Natural killer cell (primary cell): ENCODE measurements at regions not wholly inside any gene's neighbourhood (a gene's known extent, or its start where the extent isn't known, plus 50 kb on each side); places are given as distances from the start of the nearest gene placed in this dataset.

Source experiments
- ATAC-seq, 3 donors: fragments of 150-1000 bp in 2 of 3; fragments of 200-7000 bp in 1 of 3; cut with Tn5 transposase; 1 replicate in 1 of 3; 2 replicates in 2 of 3; pipeline ENCODE4 v1.10.0; 2021; ENCODE audit warnings: mild to moderate bottlenecking in 2 of 3, moderate library complexity in 2 of 3
- DNase-seq, 2 donors: peaks; one replicate each; pipeline versions ENCODE4 v3.0.0 to v3.0.0-alpha.2; 2013 to 2021; ENCODE audit warnings: mixed read lengths in 1 of 2
- H3K27ac ChIP-seq: one replicate; pipeline ENCODE4 v1.5.1; 2013; ENCODE audit warnings: mild to moderate bottlenecking, low read length
- H3K27me3 ChIP-seq: one replicate; pipeline ENCODE4 v1.6.1; 2013; ENCODE audit warnings: low read length; ENCODE audit not compliant: control insufficient read depth, insufficient read depth
- H3K36me3 ChIP-seq: one replicate; pipeline ENCODE4 v1.6.1; 2013; ENCODE audit warnings: low read length; ENCODE audit not compliant: control insufficient read depth, insufficient read depth
- H3K4me1 ChIP-seq: one replicate; pipeline ENCODE4 v1.6.1; 2013; ENCODE audit warnings: low read length; ENCODE audit not compliant: control insufficient read depth, insufficient read depth
- H3K4me3 ChIP-seq: one replicate; pipeline ENCODE4 v1.5.1; 2013; ENCODE audit warnings: low read length
- H3K9me3 ChIP-seq: one replicate; pipeline ENCODE4 v1.6.1; 2013; ENCODE audit warnings: low read length; ENCODE audit not compliant: control insufficient read depth, insufficient read depth
- H3K27ac Mint-ChIP-seq, 2 donors: one replicate each; pipeline ENCODE4 v1.8.0; 2022; ENCODE audit warnings: mild to moderate bottlenecking in 2 of 2, mixed read lengths in 2 of 2, moderate library complexity in 1 of 2
- H3K27me3 Mint-ChIP-seq, 2 donors: one replicate each; pipeline ENCODE4 v1.8.0; 2022; ENCODE audit warnings: low read depth in 2 of 2, mixed read lengths in 2 of 2
- H3K36me3 Mint-ChIP-seq: one replicate; pipeline ENCODE4 v1.8.0; 2022; ENCODE audit warnings: mixed read lengths
- H3K4me1 Mint-ChIP-seq, 2 donors: one replicate each; pipeline ENCODE4 v1.8.0; 2022; ENCODE audit warnings: mixed read lengths in 2 of 2
- H3K4me3 Mint-ChIP-seq: one replicate; pipeline ENCODE4 v1.8.0; 2022; ENCODE audit warnings: mild to moderate bottlenecking, moderate library complexity, mixed read lengths
- H3K9me3 Mint-ChIP-seq, 2 donors: one replicate each; pipeline ENCODE4 v1.8.0; 2022; ENCODE audit warnings: mixed read lengths in 2 of 2
- CTCF ChIP-seq: fragments of 200-600 bp; IDR thresholded peaks from one replicate; pipeline ENCODE4 v1.8.0; 2022; ENCODE audit warnings: antibody characterized with exemption
- WGBS: methylation state at CpG from one replicate; pipeline ENCODE4 v1.1.7; 2013; ENCODE audit warnings: missing lambda C conversion rate; ENCODE audit not compliant: insufficient coverage; 5-methylcytosine and 5-hydroxymethylcytosine counted together
- intact Hi-C: fragments of 100-400 bp; cut with micrococcal nuclease; formaldehyde crosslinking; loops from one replicate; pipeline ENCODE4 v1.14.2; 2022

- Mint-ChIP-seq H3K4me3 (no peak overlapping the region), H3K27ac (no peak overlapping the region), H3K36me3 (no peaks in the 10 kb centered on the region), H3K27me3 (no peaks in the 10 kb centered on the region), H3K9me3 (peaks cover 6 to 12% of the 10 kb centered on the region in 2 donors), H3K4me1 (no peaks in the 10 kb centered on the region)
- no peak overlapping the region for H3K27ac ChIP-seq
- no peaks in the 10 kb centered on the region for H3K27me3 ChIP-seq
- no peak overlapping the region for H3K4me3 ChIP-seq
- no peak for TF ChIP-seq CTCF
- ATAC-seq (no peak), DNase-seq (no peak)
- intact Hi-C loops, result no loop called here
- 91% methylated on average over 2 of the region's 2 CpGs for WGBS
- H3K9me3 ChIP-seq, result no peaks in the 10 kb centered on the region
- no peaks in the 10 kb centered on the region for H3K4me1 ChIP-seq
- no peaks in the 10 kb centered on the region for H3K36me3 ChIP-seq
Measured at GRCh38 chr3:135538123-135538522, 427.4 kb upstream of the PPP2R3A start.

- TF ChIP-seq CTCF, result no peak
- Mint-ChIP-seq H3K36me3 (no peaks in the 10 kb centered on the region), H3K27ac (no peak overlapping the region), H3K27me3 (no peaks in the 10 kb centered on the region), H3K4me3 (no peak overlapping the region), H3K4me1 (no peaks in the 10 kb centered on the region), H3K9me3 (peaks cover 8 to 12% of the 10 kb centered on the region in 2 donors)
- no peaks in the 10 kb centered on the region for H3K36me3 ChIP-seq
- no peak for ATAC-seq
- intact Hi-C loops, result no loop called here
- DNase-seq, result no peak
- no peak overlapping the region for H3K27ac ChIP-seq
- H3K9me3 ChIP-seq, result no peaks in the 10 kb centered on the region
- no peaks in the 10 kb centered on the region for H3K27me3 ChIP-seq
- H3K4me3 ChIP-seq, result no peak overlapping the region
- 47% methylated on average over 4 of the region's 4 CpGs for WGBS
- no peaks in the 10 kb centered on the region for H3K4me1 ChIP-seq
Measured at GRCh38 chr3:135539351-135539750, 426.2 kb upstream of the PPP2R3A start.

- H3K36me3 Mint-ChIP-seq, result no peaks in the 10 kb centered on the region
- H3K27ac Mint-ChIP-seq, result no peak overlapping the region
- no peaks in the 10 kb centered on the region for H3K36me3 ChIP-seq
- TF ChIP-seq CTCF, result no peak
- no peak overlapping the region for H3K4me3 Mint-ChIP-seq
- no peak overlapping the region for H3K27ac ChIP-seq
- DNase-seq, result no peak
- intact Hi-C loops, result no loop called here
- no peaks in the 10 kb centered on the region for H3K27me3 ChIP-seq
- H3K4me1 ChIP-seq, result no peaks in the 10 kb centered on the region
- WGBS, result 94% methylated on average over 2 of the region's 3 CpGs
- H3K27me3 Mint-ChIP-seq, result no peaks in the 10 kb centered on the region
- no peaks in the 10 kb centered on the region for H3K4me1 Mint-ChIP-seq
- no peak for ATAC-seq
- H3K4me3 ChIP-seq, result no peak overlapping the region
- no peaks in the 10 kb centered on the region for H3K9me3 ChIP-seq
- peaks cover 10 to 12% of the 10 kb centered on the region in 2 donors for H3K9me3 Mint-ChIP-seq
Measured at GRCh38 chr3:135539854-135540253, 425.7 kb upstream of the PPP2R3A start.

GRCh38 chr3:135549928-135550494 lies 415.5 kb upstream of the PPP2R3A start:
- no peak for DNase-seq
- WGBS, result 81% methylated on average over 2 of the region's 4 CpGs

More at GRCh38 chr3:135549928-135550494, 415.5 kb upstream of the PPP2R3A start:
- Mint-ChIP-seq H3K27ac (no peak overlapping the region), H3K4me1 (no peaks in the 10 kb centered on the region), H3K36me3 (no peaks in the 10 kb centered on the region), H3K4me3 (no peak overlapping the region), H3K9me3 (peaks cover 4 to 7% of the 10 kb centered on the region in 2 donors), H3K27me3 (no peaks in the 10 kb centered on the region)
- no peak for ATAC-seq
- H3K4me3 ChIP-seq, result no peak overlapping the region
- intact Hi-C loops, result no loop called here
- H3K4me1 ChIP-seq, result no peaks in the 10 kb centered on the region
- TF ChIP-seq CTCF, result no peak
- H3K27ac ChIP-seq, result no peak overlapping the region
- no peaks in the 10 kb centered on the region for H3K27me3 ChIP-seq
- H3K36me3 ChIP-seq, result no peaks in the 10 kb centered on the region
- no peaks in the 10 kb centered on the region for H3K9me3 ChIP-seq
